Immature natural killer cell (primary cell): ENCODE measurements at regions not wholly inside any gene's neighbourhood (a gene's known extent, or its start where the extent isn't known, plus 50 kb on each side); places are given as distances from the start of the nearest gene placed in this dataset.
"Not testable (repeated sequence)": the region's sequence is repeated elsewhere in the genome, so short reads cannot be mapped to it uniquely, and the experiment has no call there.

Source experiments
- DNase-seq, 3 donors: peaks; one replicate each; pipeline ENCODE4 v3.0.0; 2022; ENCODE audit warnings: mixed read lengths in 1 of 3
- H3K27ac Mint-ChIP-seq, 6 donors: one replicate each; pipeline ENCODE4 v1.8.0; 2020; ENCODE audit warnings: mixed read lengths in 6 of 6, mild to moderate bottlenecking in 5 of 6, inconsistent platforms in 4 of 6, moderate library complexity in 3 of 6
- H3K27me3 Mint-ChIP-seq, 3 donors: one replicate each; pipeline ENCODE4 v1.8.0; 2020 to 2021; ENCODE audit warnings: low read depth in 3 of 3, mild to moderate bottlenecking in 3 of 3, mixed read lengths in 3 of 3, moderate library complexity in 3 of 3, inconsistent platforms in 1 of 3
- H3K36me3 Mint-ChIP-seq, 3 donors: one replicate each; pipeline ENCODE4 v1.8.0; 2020; ENCODE audit warnings: mixed read lengths in 3 of 3, inconsistent platforms in 2 of 3, mild to moderate bottlenecking in 2 of 3
- H3K4me1 Mint-ChIP-seq, 2 donors: one replicate each; pipeline ENCODE4 v1.8.0; 2020; ENCODE audit warnings: inconsistent platforms in 2 of 2, mild to moderate bottlenecking in 2 of 2, mixed read lengths in 2 of 2, moderate library complexity in 1 of 2
- H3K4me3 Mint-ChIP-seq, 5 donors: one replicate each; pipeline ENCODE4 v1.8.0; 2020; ENCODE audit warnings: mild to moderate bottlenecking in 5 of 5, mixed read lengths in 5 of 5, inconsistent platforms in 3 of 5, moderate library complexity in 3 of 5
- H3K9me3 Mint-ChIP-seq, 6 donors: one replicate each; pipeline ENCODE4 v1.8.0; 2020; ENCODE audit warnings: mild to moderate bottlenecking in 6 of 6, mixed read lengths in 6 of 6, inconsistent platforms in 4 of 6, moderate library complexity in 3 of 6

- no peak for DNase-seq
- no peaks in the 10 kb centered on the region for H3K36me3 Mint-ChIP-seq
- no peak overlapping the region for H3K27ac Mint-ChIP-seq
- H3K9me3 Mint-ChIP-seq: no peaks in the 10 kb centered on the region
- no peak overlapping the region for H3K4me3 Mint-ChIP-seq
- H3K4me1 Mint-ChIP-seq: no peaks in the 10 kb centered on the region
- no peaks in the 10 kb centered on the region for H3K27me3 Mint-ChIP-seq
These were observed 51.9 kb upstream of the TBL1XR1 start for GRCh38 chr3:177249203-177249602.

- no peaks in the 10 kb centered on the region for H3K9me3 Mint-ChIP-seq
- no peak for DNase-seq
- no peak overlapping the region for H3K27ac Mint-ChIP-seq
- no peaks in the 10 kb centered on the region for H3K36me3 Mint-ChIP-seq
- H3K27me3 Mint-ChIP-seq: no peaks in the 10 kb centered on the region
- no peak overlapping the region for H3K4me3 Mint-ChIP-seq
- H3K4me1 Mint-ChIP-seq: no peaks in the 10 kb centered on the region
These were observed 52.9 kb upstream of the TBL1XR1 start for GRCh38 chr3:177250151-177250550.

DNA sequence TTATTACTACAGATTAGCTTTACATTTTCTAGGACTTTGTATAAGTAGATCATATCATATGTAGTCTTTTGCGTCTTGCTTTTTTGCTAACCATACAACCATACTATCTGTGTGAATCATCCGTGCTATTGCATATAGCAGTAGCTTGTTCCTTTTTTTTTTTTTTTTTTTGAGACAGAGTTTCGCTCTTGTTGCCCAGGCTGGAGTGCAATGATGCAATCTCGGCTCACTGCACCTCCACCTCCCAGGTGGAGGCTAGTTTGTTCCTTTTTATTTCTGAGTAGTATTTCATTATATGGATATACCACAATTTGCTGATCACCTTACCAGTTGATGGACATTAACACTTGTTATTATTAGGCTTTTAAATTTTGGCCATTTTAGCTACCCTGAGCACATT lies 54.5 kb upstream of the TBL1XR1 start:
- Mint-ChIP-seq H3K27ac (no peak overlapping the region), H3K4me3 (no peak overlapping the region), H3K9me3 (no peaks in the 10 kb centered on the region), H3K36me3 (no peaks in the 10 kb centered on the region), H3K4me1 (no peaks in the 10 kb centered on the region), H3K27me3 (no peaks in the 10 kb centered on the region)
- no peak for DNase-seq

DNA sequence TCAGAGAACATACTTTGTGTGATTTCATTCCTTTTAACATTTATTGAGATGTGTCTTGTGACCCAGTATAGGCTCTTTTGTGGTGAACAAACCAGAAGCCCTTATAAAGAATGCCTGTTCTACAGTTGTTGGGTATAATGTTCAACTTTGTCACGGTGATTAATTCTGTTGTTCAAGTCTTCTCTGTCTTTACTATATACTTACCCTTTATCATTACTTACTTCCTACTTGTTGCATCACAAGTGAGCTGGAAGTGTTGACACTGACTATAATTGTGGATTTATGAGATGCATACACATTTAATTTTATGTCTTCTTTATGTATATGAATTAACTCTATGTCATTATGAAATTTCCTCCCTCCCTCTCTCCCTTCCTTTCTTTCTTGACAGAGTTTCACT lies 59.7 kb upstream of the TBL1XR1 start:
- DNase-seq: no peak
- no peaks in the 10 kb centered on the region for H3K9me3 Mint-ChIP-seq
- H3K27me3 Mint-ChIP-seq: peaks cover 0 to 2% (median 0%) of the 10 kb centered on the region in 3 donors
- no peaks in the 10 kb centered on the region for H3K4me1 Mint-ChIP-seq
- no peak overlapping the region for H3K27ac Mint-ChIP-seq
- H3K36me3 Mint-ChIP-seq: no peaks in the 10 kb centered on the region
- H3K4me3 Mint-ChIP-seq: no peak overlapping the region

GRCh38 chr3:177257625-177258024 lies 60.3 kb upstream of the TBL1XR1 start:
- Mint-ChIP-seq H3K9me3 (no peaks in the 10 kb centered on the region), H3K27ac (no peak overlapping the region), H3K4me1 (no peaks in the 10 kb centered on the region)

DNA sequence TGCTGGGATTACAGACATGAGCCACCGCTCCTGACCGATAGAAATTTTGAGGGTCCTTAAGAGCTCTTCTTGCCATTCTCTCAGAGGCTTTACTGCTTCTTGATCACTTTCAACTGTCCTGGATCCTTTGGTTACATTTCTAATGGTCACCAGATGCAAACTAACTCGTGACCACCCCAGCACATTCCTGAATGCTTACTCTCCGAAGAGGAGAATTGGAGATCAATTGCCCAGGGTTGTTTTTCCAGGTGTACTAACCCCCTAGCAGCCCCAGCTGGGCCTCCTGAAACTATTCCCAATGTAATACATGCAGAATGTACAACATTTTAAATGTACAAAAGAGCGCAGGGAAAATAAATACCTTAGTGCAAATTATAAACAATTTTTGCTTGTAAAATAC lies 65.1 kb upstream of the TBL1XR1 start:
- no peak for DNase-seq
- Mint-ChIP-seq H3K27ac (no peak overlapping the region), H3K36me3 (no peaks in the 10 kb centered on the region), H3K27me3 (peaks cover 0 to 2% (median 0%) of the 10 kb centered on the region in 3 donors), H3K4me3 (no peak overlapping the region), H3K9me3 (no peaks in the 10 kb centered on the region), H3K4me1 (no peaks in the 10 kb centered on the region)

More at GRCh38 chr3:177257625-177258024, 60.3 kb upstream of the TBL1XR1 start:
- no peaks in the 10 kb centered on the region for H3K36me3 Mint-ChIP-seq
- H3K4me3 Mint-ChIP-seq: no peak overlapping the region
- no peak for DNase-seq
- H3K27me3 Mint-ChIP-seq: peaks cover 0 to 2% (median 0%) of the 10 kb centered on the region in 3 donors

- DNase-seq: no peak
- Mint-ChIP-seq H3K4me1 (no peaks in the 10 kb centered on the region), H3K27me3 (peaks cover 0 to 2% (median 0%) of the 10 kb centered on the region in 3 donors), H3K27ac (peak overlapping the region in 2 of 6 donors; percentile 10 to 31), H3K4me3 (no peak overlapping the region), H3K36me3 (no peaks in the 10 kb centered on the region), H3K9me3 (no peaks in the 10 kb centered on the region)
These were observed 66.5 kb upstream of the TBL1XR1 start for GRCh38 chr3:177263615-177264368.

DNA sequence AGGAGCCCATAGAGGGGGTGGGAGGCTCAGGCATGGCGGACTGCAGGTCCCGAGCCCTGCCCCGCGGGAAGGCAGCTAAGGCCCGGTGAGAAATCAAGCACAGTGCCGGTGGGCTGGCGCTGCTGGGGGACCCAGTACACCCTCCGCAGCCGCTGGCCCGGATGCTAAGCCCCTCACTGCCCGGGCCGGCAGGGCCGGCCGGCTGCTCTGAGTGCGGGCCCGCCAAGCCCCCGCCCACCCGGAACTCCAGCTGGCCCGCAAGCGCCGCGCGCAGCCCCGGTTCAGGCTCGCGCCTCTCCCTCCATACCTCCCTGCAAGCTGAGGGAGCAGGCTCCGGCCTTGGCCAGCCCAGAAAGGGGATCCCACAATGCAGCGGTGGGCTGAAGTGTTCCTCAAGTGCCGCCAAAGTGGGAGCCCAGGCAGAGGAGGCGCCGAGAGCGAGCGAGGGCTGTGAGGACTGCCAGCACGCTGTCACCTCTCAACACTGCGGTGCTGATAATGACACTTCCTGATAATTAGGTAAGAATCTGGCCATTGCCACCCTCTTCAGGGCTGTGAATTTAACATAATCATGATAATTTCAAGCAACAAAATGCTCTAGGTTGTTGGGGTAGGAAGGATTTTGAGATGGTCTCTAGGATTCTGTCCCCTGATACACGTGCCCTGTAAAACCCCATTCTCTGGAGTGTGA lies 74.7 kb upstream of the TBL1XR1 start:
- not testable (repeated sequence) for H3K4me3 Mint-ChIP-seq, H3K4me1 Mint-ChIP-seq, H3K36me3 Mint-ChIP-seq, H3K27me3 Mint-ChIP-seq, DNase-seq, H3K27ac Mint-ChIP-seq, H3K9me3 Mint-ChIP-seq

GRCh38 chr3:177278016-177278415 lies 80.7 kb upstream of the TBL1XR1 start:
- H3K4me3 Mint-ChIP-seq: no peak overlapping the region
- H3K27ac Mint-ChIP-seq: no peak overlapping the region
- no peak for DNase-seq
- peaks cover 22 to 28% of the 10 kb centered on the region in 2 donors for H3K4me1 Mint-ChIP-seq
- H3K36me3 Mint-ChIP-seq: no peaks in the 10 kb centered on the region
- H3K27me3 Mint-ChIP-seq: no peaks in the 10 kb centered on the region
- no peaks in the 10 kb centered on the region for H3K9me3 Mint-ChIP-seq

- Mint-ChIP-seq H3K4me3 (no peak overlapping the region), H3K9me3 (no peaks in the 10 kb centered on the region), H3K27ac (no peak overlapping the region), H3K36me3 (no peaks in the 10 kb centered on the region), H3K4me1 (peaks cover 22 to 28% of the 10 kb centered on the region in 2 donors), H3K27me3 (no peaks in the 10 kb centered on the region)
- no peak for DNase-seq
These were observed 82.0 kb upstream of the TBL1XR1 start for GRCh38 chr3:177279118-177279815.

DNA sequence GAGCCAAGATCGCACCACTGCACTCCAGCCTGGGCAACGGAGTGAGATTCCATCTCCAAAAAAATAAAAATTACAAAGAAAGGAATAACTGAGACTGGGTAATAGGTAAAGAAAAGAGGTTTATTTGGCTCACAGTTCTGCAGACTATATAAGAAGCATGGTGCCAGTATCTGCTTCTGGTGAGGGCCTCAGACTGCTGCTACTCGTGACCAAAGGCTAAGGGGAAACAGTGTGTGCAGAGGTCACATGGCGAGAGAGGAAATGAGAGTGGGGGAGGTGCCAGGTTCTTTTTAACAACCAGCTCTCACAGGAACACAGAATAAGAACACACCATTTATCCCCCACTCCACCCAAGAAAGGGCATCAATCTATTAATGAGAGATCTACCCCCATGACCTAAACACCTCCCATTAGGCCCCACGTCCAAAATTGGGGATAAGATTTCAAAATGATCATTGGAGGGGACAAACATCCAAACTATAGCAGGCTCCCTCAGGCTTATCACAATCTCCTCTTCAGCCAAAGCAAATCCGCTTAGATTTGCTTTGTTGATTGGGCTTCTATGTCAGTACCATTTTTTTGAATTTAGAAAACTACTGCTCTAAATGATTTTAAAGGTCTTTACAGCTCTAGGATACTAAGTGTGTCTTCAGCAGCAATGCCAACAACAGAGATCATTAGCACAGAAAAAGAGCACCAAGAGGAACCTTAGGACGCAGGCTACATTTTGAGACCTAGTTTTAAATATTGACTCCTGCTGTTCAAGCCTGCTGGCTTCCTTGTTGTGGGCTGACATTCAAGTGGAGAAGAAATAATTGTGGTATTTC lies 84.2 kb upstream of the TBL1XR1 start:
- H3K4me3 Mint-ChIP-seq: peak overlapping the region in 3 of 5 donors; percentile 16 to 73 (median 63)
- no peaks in the 10 kb centered on the region for H3K9me3 Mint-ChIP-seq
- DNase-seq: peak; percentile 17 to 19 (median 18)
- peaks cover 19 to 28% of the 10 kb centered on the region in 2 donors for H3K4me1 Mint-ChIP-seq
- peak overlapping the region in 5 of 6 donors; percentile 50 to 85 (median 66) for H3K27ac Mint-ChIP-seq
- peaks cover 0 to 2% (median 0%) of the 10 kb centered on the region in 3 donors for H3K27me3 Mint-ChIP-seq
- no peaks in the 10 kb centered on the region for H3K36me3 Mint-ChIP-seq

- no peak overlapping the region for H3K4me3 Mint-ChIP-seq
- no peaks in the 10 kb centered on the region for H3K9me3 Mint-ChIP-seq
- peaks cover 0 to 2% (median 0%) of the 10 kb centered on the region in 3 donors for H3K27me3 Mint-ChIP-seq
- H3K4me1 Mint-ChIP-seq: peaks cover 19 to 28% of the 10 kb centered on the region in 2 donors
- no peaks in the 10 kb centered on the region for H3K36me3 Mint-ChIP-seq
- no peak for DNase-seq
- H3K27ac Mint-ChIP-seq: peak overlapping the region in 3 of 6 donors; percentile 21 to 77 (median 52)
These were observed 84.9 kb upstream of the TBL1XR1 start for GRCh38 chr3:177282119-177282655.

- H3K27ac Mint-ChIP-seq: no peak overlapping the region
- H3K4me3 Mint-ChIP-seq: no peak overlapping the region
- H3K36me3 Mint-ChIP-seq: no peaks in the 10 kb centered on the region
These were observed 86.7 kb upstream of the TBL1XR1 start for GRCh38 chr3:177283983-177284382.

More at GRCh38 chr3:177283983-177284382, 86.7 kb upstream of the TBL1XR1 start:
- peaks cover 0 to 2% (median 0%) of the 10 kb centered on the region in 3 donors for H3K27me3 Mint-ChIP-seq
- peaks cover 19 to 27% of the 10 kb centered on the region in 2 donors for H3K4me1 Mint-ChIP-seq
- no peaks in the 10 kb centered on the region for H3K9me3 Mint-ChIP-seq
- no peak for DNase-seq
